A673 (cell line): ENCODE measurements at regions not wholly inside any gene's neighbourhood (a gene's known extent, or its start where the extent isn't known, plus 50 kb on each side); places are given as distances from the start of the nearest gene placed in this dataset.

Experiments
- BruUV-seq: library from RNA; stranded (reverse); fragments of 400-500 nt; replicated peaks from 2 replicates; lab custom pipeline; 2021; lab: Mats Ljungman, UMichigan
- CTCF ChIA-PET: fragments of 300-600 bp; sonication (Branson Sonifier 250); formaldehyde crosslinking; loops from one replicate; lab custom pipeline; 2022; ENCODE audit warnings: antibody characterized with exemption; lab: Charles Lee
- POLR2A ChIA-PET: fragments of 300-600 bp; sonication (Branson Sonifier 250); formaldehyde crosslinking; loops from one replicate; lab custom pipeline; 2022; ENCODE audit warnings: antibody characterized with exemption; ENCODE audit not compliant: low non-redundant PET; lab: Charles Lee
- DNase-seq: peaks from one replicate; pipeline ENCODE4 v3.0.0-alpha.2; 2015; ENCODE audit warnings: low spot score
- H3K27ac ChIP-seq: fragments of 200-600 bp; sonication (generic); 2 replicates; pipeline ENCODE4 v1.5.1; 2016; ENCODE audit warnings: mixed run types, low read depth, mild to moderate bottlenecking, mixed read lengths, antibody characterized with exemption, low read length; ENCODE audit not compliant: poor library complexity, severe bottlenecking
- H3K27me3 ChIP-seq: fragments of 200-600 bp; sonication (generic); replicated peaks from 2 replicates; pipeline ENCODE4 v1.6.1; 2017; ENCODE audit warnings: mixed run types, low read depth, mild to moderate bottlenecking, mixed read lengths, antibody characterized with exemption, low read length; ENCODE audit not compliant: insufficient read depth, poor library complexity
- H3K36me3 ChIP-seq: fragments of 200-600 bp; sonication (generic); 2 replicates; pipeline ENCODE4 v1.6.1; 2016; ENCODE audit warnings: mixed run types, mild to moderate bottlenecking, mixed read lengths, antibody characterized with exemption, low read length; ENCODE audit not compliant: insufficient read depth, poor library complexity, severe bottlenecking
- H3K4me1 ChIP-seq: fragments of 200-600 bp; sonication (generic); 2 replicates; pipeline ENCODE4 v1.6.1; 2017; ENCODE audit warnings: mixed run types, mild to moderate bottlenecking, mixed read lengths, antibody characterized with exemption, low read length; ENCODE audit not compliant: insufficient read depth, poor library complexity, severe bottlenecking
- H3K4me3 ChIP-seq: fragments of 200-600 bp; sonication (generic); 2 replicates; pipeline ENCODE4 v1.5.1; 2016; ENCODE audit warnings: low read depth, mixed run types, mild to moderate bottlenecking, mixed read lengths, low read length; ENCODE audit not compliant: poor library complexity, severe bottlenecking
- H3K9me3 ChIP-seq: fragments of 200-600 bp; sonication (generic); 2 replicates; pipeline ENCODE4 v1.6.1; 2016; ENCODE audit warnings: mixed run types, low read depth, mild to moderate bottlenecking, mixed read lengths, antibody characterized with exemption, low read length; ENCODE audit not compliant: poor library complexity, severe bottlenecking
- EZH2 ChIP-seq: fragments of 200-600 bp; sonication (generic); IDR thresholded peaks from 2 replicates; pipeline ENCODE4 v1.6.1; 2017; ENCODE audit warnings: borderline replicate concordance, low read depth, mild to moderate bottlenecking, mixed read lengths, antibody characterized with exemption, low read length; ENCODE audit not compliant: poor library complexity, severe bottlenecking
- intact Hi-C: fragments of 100-400 bp; cut with micrococcal nuclease; formaldehyde crosslinking; loops from one replicate; pipeline ENCODE4 v1.10.0; 2022; ENCODE audit not compliant: unreplicated experiment
- TF ChIP-seq, protein P1 (sequence below): fragments of 300-800, 200-600 bp; sonication (generic); conservative IDR thresholded peaks from 2 replicates; pipeline ENCODE4 v1.5.1; 2017; ENCODE audit warnings: low read depth, mild to moderate bottlenecking, antibody characterized with exemption, low read length, moderate library complexity, mixed read lengths

DNA sequence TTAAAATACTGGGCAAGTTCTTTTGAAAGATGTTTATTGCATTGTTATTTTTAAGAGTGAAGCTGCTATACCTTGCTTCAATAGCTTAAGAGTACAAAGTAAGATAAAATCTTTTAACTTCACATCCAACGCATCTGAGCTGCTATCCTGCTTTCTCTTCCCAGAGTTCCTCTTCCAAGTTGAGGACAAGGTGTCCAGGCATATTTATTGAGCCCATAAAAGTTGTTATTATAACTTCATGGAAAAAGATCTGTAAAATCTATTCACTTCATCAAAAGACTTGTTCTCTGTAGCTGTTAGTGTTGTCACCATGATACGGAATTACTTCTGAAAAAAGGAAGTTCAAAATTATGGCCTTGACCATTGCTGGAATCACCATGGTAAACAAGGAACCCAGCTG is 306.2 kb upstream of the ELAVL2 start:
- Histone ChIP-seq H3K27me3 (no peaks in the 10 kb centered on the region), H3K27ac (no peak overlapping the region), H3K9me3 (no peaks in the 10 kb centered on the region), H3K4me3 (no peak overlapping the region), H3K36me3 (no peaks in the 10 kb centered on the region), H3K4me1 (no peaks in the 10 kb centered on the region)
- POLR2A ChIA-PET = no interaction called here
- no peak for DNase-seq
- TF ChIP-seq EZH2 = no peak
- TF ChIP-seq, protein P1, sequence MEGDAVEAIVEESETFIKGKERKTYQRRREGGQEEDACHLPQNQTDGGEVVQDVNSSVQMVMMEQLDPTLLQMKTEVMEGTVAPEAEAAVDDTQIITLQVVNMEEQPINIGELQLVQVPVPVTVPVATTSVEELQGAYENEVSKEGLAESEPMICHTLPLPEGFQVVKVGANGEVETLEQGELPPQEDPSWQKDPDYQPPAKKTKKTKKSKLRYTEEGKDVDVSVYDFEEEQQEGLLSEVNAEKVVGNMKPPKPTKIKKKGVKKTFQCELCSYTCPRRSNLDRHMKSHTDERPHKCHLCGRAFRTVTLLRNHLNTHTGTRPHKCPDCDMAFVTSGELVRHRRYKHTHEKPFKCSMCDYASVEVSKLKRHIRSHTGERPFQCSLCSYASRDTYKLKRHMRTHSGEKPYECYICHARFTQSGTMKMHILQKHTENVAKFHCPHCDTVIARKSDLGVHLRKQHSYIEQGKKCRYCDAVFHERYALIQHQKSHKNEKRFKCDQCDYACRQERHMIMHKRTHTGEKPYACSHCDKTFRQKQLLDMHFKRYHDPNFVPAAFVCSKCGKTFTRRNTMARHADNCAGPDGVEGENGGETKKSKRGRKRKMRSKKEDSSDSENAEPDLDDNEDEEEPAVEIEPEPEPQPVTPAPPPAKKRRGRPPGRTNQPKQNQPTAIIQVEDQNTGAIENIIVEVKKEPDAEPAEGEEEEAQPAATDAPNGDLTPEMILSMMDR = no peak
- BruUV-seq = no TSS peak
- intact Hi-C loops = no loop called here
- CTCF ChIA-PET = no interaction called here

DNA sequence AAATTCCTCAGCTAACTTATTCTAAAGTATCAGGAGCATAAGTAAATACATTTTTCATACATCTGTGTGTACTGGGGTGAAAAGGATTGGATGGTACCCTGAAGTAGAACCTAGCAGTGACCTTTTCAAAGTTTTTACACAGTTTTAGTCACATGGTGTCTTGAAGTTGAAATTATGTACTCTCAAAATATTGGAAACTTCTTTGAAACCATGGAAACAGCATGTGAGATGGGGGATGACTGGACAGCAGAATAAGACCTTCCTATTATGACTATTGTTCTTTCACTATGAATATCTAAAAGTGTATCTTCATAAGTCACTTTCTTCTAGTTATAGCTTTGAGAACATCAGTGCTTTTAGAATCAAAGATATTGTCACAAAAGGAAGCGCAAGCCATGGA is 301.5 kb upstream of the ELAVL2 start:
- H3K9me3 ChIP-seq = no peaks in the 10 kb centered on the region
- H3K27me3 ChIP-seq = no peaks in the 10 kb centered on the region
- DNase-seq = no peak
- intact Hi-C loops = no loop called here
- BruUV-seq = no TSS peak
- TF ChIP-seq, protein P1 = no peak
- no peak for TF ChIP-seq EZH2
- H3K4me3 ChIP-seq = no peak overlapping the region
- ChIA-PET CTCF (no interaction called here), POLR2A (no interaction called here)
- no peaks in the 10 kb centered on the region for H3K36me3 ChIP-seq
- no peak overlapping the region for H3K27ac ChIP-seq
- no peaks in the 10 kb centered on the region for H3K4me1 ChIP-seq

DNA sequence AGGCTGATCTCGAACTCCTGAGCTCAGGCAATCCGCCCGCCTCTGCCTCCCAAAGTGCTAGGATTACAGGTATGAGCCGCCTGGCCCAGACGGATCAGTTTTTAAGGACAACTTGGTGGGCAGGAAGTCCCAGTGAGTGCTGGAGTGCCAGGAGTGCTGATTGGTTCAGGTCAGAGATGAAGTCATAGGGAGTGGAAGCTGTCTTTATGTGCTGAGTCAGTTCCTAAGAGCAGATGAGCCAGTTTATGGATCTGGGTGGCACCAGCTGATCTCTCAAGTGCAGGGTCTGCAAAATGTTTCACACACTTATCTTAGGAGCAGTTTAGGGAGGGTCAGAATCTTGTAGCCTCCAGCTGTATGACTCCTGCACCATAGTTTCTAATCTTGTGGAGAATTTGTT is 292.1 kb upstream of the ELAVL2 start:
- Histone ChIP-seq H3K9me3 (no peaks in the 10 kb centered on the region), H3K27me3 (no peaks in the 10 kb centered on the region), H3K4me1 (no peaks in the 10 kb centered on the region), H3K36me3 (no peaks in the 10 kb centered on the region), H3K27ac (no peak overlapping the region), H3K4me3 (no peak overlapping the region)
- DNase-seq = no peak
- intact Hi-C loops = no loop called here
- no TSS peak for BruUV-seq
- TF ChIP-seq, protein P1 = no peak
- TF ChIP-seq EZH2 = no peak
- CTCF ChIA-PET = no interaction called here
- POLR2A ChIA-PET = no interaction called here
